ENCODE measurements at regions not wholly inside any gene's neighbourhood (a gene's known extent, or its start where the extent isn't known, plus 50 kb on each side); places are given as distances from the start of the nearest gene placed in this dataset.

DNA sequence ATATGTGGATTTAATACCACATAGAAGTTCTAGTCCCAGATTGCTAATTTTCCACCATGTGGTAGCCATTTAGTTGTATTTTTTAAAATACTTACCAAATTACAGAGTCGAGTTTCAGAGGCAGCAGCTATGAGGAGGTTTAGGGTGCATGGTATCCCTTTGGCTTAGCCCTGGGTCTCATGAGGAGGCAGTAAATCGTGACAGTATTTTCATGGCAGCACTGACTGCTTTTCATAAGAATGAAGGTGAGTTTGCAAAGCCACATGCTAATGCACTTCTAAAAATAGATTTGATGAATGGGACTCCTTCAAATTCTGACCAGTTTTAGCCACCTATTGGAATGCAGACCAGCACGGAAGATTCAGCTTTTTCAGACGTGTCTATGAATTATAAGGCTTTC lies 114.0 kb upstream of the FRG1 start:
- no peak overlapping the region for H3K4me3 ChIP-seq (ENCODE audit: low read length)
- TF ChIP-seq CTCF (conservative IDR thresholded peaks at IDR 0.05): no peak

DNA sequence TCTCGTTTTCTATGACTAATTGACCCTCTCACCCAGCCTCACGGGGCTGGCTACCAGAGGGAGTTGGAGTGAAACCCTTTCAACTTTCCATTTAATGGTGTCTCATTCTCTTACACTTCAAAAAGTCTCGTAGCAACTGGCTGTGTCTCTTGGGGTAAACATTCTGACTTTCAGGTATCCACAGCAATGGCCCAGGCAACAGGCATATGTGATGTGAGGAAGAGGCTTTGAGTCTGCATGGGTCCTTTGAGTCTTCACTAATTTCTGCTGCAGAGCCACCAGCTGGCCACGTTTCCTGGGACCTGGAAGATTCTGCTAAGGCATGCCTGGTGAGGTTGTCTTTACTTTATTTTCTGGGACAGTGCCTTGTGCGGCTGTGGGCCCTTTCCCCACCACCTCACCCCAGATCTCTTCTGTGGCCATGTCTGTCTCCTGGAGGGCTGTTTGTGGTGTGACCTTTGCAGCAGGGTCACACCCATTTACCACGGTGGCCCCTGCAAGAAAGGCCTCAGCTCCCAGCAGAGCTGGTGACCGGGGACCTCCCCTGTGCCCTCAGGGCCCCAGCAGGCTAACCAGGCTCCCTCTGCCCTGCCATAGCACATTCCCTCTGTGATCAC lies 112.5 kb upstream of the FRG1 start:
- Histone ChIP-seq H3K9ac (ENCODE audit: extremely low read depth, low read length, poor library complexity, severe bottlenecking) (no peak overlapping the region), H3K27me3 (ENCODE audit: control insufficient read depth, insufficient read depth, low read length, poor library complexity, severe bottlenecking) (no peaks in the 10 kb centered on the region), H3K4me1 (ENCODE audit: control insufficient read depth, insufficient read depth, low read length) (no peaks in the 10 kb centered on the region), H3K27ac (ENCODE audit: low read depth, low read length) (no peak overlapping the region), H3K9me3 (ENCODE audit: control insufficient read depth, low read length) (no peaks in the 10 kb centered on the region), H3K36me3 (ENCODE audit: control insufficient read depth, insufficient read depth, low read length) (no peaks in the 10 kb centered on the region), H3K4me3 (ENCODE audit: low read length) (no peak overlapping the region)
- WGBS, 2 experiments (ENCODE audit: insufficient coverage in 1 of 2, insufficient read length in 1 of 2): 83 to 100% methylated on average over 4 to 7 of the region's 7 CpGs
- Mint-ChIP-seq H3K4me3 (no peak overlapping the region), H3K27ac (no peak overlapping the region), H3K36me3 (ENCODE audit: low read depth) (no peaks in the 10 kb centered on the region), H3K4me1 (no peaks in the 10 kb centered on the region), H3K27me3 (ENCODE audit: insufficient read depth) (no peaks in the 10 kb centered on the region), H3K9me3 (peaks cover 73% of the 10 kb centered on the region)
- no peak for TF ChIP-seq CTCF (conservative IDR thresholded peaks at IDR 0.05)
- no peak for DNase-seq

More for the DNA sequence above, 114.0 kb upstream of the FRG1 start:
- Histone ChIP-seq H3K4me1 (ENCODE audit: control insufficient read depth, insufficient read depth, low read length) (no peaks in the 10 kb centered on the region), H3K36me3 (ENCODE audit: control insufficient read depth, insufficient read depth, low read length) (no peaks in the 10 kb centered on the region), H3K27me3 (ENCODE audit: control insufficient read depth, insufficient read depth, low read length, poor library complexity, severe bottlenecking) (no peaks in the 10 kb centered on the region), H3K9me3 (ENCODE audit: control insufficient read depth, low read length) (no peaks in the 10 kb centered on the region), H3K9ac (ENCODE audit: extremely low read depth, low read length, poor library complexity, severe bottlenecking) (no peak overlapping the region), H3K27ac (ENCODE audit: low read depth, low read length) (no peak overlapping the region)
- Mint-ChIP-seq H3K27ac (no peak overlapping the region), H3K4me1 (no peaks in the 10 kb centered on the region), H3K27me3 (ENCODE audit: insufficient read depth) (no peaks in the 10 kb centered on the region), H3K4me3 (no peak overlapping the region), H3K9me3 (peaks cover 72% of the 10 kb centered on the region), H3K36me3 (ENCODE audit: low read depth) (no peaks in the 10 kb centered on the region)
- DNase-seq: no peak
- WGBS, 2 experiments (ENCODE audit: insufficient coverage in 1 of 2, insufficient read length in 1 of 2): 75 to 76% methylated on average over 2 to 4 of the region's 4 CpGs

DNA sequence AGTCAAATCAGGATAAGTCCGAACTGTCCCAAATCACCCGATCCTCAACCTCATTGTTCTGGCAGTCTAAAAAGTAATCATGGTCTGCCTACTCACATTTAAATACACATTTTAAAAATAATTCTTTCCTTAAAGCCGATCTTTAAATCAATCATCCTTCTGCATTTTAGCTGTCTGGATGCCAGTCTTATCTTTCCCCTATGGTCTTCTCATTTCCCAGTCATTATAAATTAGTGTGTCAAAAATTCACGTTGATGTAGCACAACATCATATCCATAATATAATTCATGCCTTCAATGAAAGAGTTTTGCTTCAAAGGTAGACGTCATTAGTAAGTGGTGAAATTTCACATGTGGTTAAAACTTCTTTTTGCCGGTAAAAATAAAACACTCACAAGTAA lies 108.1 kb upstream of the FRG1 start:
- H3K36me3 Mint-ChIP-seq (ENCODE audit: low read depth): no peaks in the 10 kb centered on the region

More for the DNA sequence above, 108.1 kb upstream of the FRG1 start:
- Histone ChIP-seq H3K36me3 (ENCODE audit: control insufficient read depth, insufficient read depth, low read length) (no peaks in the 10 kb centered on the region), H3K9me3 (ENCODE audit: control insufficient read depth, low read length) (no peaks in the 10 kb centered on the region), H3K27me3 (ENCODE audit: control insufficient read depth, insufficient read depth, low read length, poor library complexity, severe bottlenecking) (no peaks in the 10 kb centered on the region), H3K27ac (ENCODE audit: low read depth, low read length) (no peak overlapping the region), H3K4me3 (ENCODE audit: low read length) (no peak overlapping the region), H3K4me1 (ENCODE audit: control insufficient read depth, insufficient read depth, low read length) (no peaks in the 10 kb centered on the region), H3K9ac (ENCODE audit: extremely low read depth, low read length, poor library complexity, severe bottlenecking) (no peak overlapping the region)
- Mint-ChIP-seq H3K4me1 (no peaks in the 10 kb centered on the region), H3K9me3 (peaks cover 69% of the 10 kb centered on the region), H3K4me3 (no peak overlapping the region), H3K27ac (no peak overlapping the region), H3K27me3 (ENCODE audit: insufficient read depth) (no peaks in the 10 kb centered on the region)
- no peak for DNase-seq
- TF ChIP-seq CTCF (conservative IDR thresholded peaks at IDR 0.05): no peak
- WGBS, 2 experiments (ENCODE audit: insufficient coverage in 1 of 2, insufficient read length in 1 of 2): 86 to 93% methylated on average over 3 to 6 of the region's 6 CpGs

All from endodermal cell (in vitro differentiated cells).